NT2/D1 (cell line): ENCODE measurements at regions not wholly inside any gene's neighbourhood (a gene's known extent, or its start where the extent isn't known, plus 50 kb on each side); places are given as distances from the start of the nearest gene placed in this dataset.

Experiments used
- DNase-seq: peaks from one replicate; pipeline ENCODE4 v3.0.0-alpha.2; 2011; ENCODE audit warnings: low read depth, low spot score
- H3K27me3 ChIP-seq: 2 replicates; pipeline ENCODE4 v1.6.0; 2011; ENCODE audit warnings: mild to moderate bottlenecking; ENCODE audit not compliant: insufficient read length, insufficient read depth
- H3K36me3 ChIP-seq: 2 replicates; pipeline ENCODE4 v1.6.1; 2011; ENCODE audit warnings: mild to moderate bottlenecking, low read length, mixed read lengths; ENCODE audit not compliant: insufficient read depth, insufficient read length
- H3K4me1 ChIP-seq: 2 replicates; pipeline ENCODE4 v1.5.1; 2011; ENCODE audit not compliant: insufficient read depth, insufficient read length
- H3K4me3 ChIP-seq: 2 replicates; pipeline ENCODE4 v1.5.1; 2011; ENCODE audit warnings: low read depth; ENCODE audit not compliant: insufficient read length
- H3K9ac ChIP-seq: 2 replicates; pipeline ENCODE4 v1.6.0; 2011; ENCODE audit warnings: low read depth; ENCODE audit not compliant: insufficient read length
- H3K9me3 ChIP-seq: 2 replicates; pipeline ENCODE4 v1.5.1; 2011; ENCODE audit warnings: mild to moderate bottlenecking, low read length; ENCODE audit not compliant: insufficient read depth
- SUZ12 ChIP-seq: IDR thresholded peaks from 2 replicates; pipeline ENCODE4 v1.6.1; 2011; ENCODE audit not compliant: insufficient read length, insufficient read depth; ENCODE audit errors: extremely low read depth
- YY1 ChIP-seq: IDR thresholded peaks from 2 replicates; pipeline ENCODE4 v1.6.1; 2011; ENCODE audit not compliant: insufficient read length, insufficient read depth
- ZNF274 ChIP-seq: IDR thresholded peaks from 2 replicates; pipeline ENCODE4 v1.6.1; 2011; ENCODE audit warnings: mild to moderate bottlenecking, low read depth, low read length

DNA sequence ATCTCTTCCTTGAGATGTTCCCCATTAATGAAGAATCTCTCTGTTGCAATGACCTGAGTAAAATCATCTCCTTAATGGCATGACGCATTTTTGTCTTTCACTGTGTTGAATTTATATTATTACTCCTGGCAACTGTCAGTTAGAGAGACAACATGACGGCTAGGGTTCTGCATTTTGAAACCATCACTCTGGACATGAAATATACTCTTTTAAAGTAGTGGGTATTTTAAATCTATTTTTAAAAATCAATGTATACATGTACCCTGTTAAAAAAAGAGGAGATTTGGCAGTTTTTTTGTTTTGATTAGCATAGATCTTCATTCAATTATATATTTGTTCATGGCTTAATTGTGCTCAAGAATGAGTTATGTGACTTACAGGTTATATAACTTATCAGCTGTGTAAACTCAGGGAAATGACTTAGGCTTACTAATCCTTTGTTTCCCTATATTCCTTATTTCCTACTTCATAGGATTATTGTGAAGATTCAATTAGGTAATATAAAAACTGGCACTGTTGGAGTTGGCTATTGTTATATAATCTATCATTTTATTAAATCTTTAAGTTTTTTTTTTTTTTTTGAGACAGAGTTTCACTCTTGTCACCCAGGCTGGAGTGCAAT, 632.0 kb upstream of the SPRY2 start:
- H3K4me3 ChIP-seq = no peak overlapping the region
- H3K36me3 ChIP-seq = no peaks in the 10 kb centered on the region
- no peak overlapping the region for H3K9ac ChIP-seq
- no peak for TF ChIP-seq SUZ12
- TF ChIP-seq YY1 = no peak
- TF ChIP-seq ZNF274 = no peak
- DNase-seq = no peak
- no peaks in the 10 kb centered on the region for H3K27me3 ChIP-seq
- no peaks in the 10 kb centered on the region for H3K9me3 ChIP-seq
- no peaks in the 10 kb centered on the region for H3K4me1 ChIP-seq

DNA sequence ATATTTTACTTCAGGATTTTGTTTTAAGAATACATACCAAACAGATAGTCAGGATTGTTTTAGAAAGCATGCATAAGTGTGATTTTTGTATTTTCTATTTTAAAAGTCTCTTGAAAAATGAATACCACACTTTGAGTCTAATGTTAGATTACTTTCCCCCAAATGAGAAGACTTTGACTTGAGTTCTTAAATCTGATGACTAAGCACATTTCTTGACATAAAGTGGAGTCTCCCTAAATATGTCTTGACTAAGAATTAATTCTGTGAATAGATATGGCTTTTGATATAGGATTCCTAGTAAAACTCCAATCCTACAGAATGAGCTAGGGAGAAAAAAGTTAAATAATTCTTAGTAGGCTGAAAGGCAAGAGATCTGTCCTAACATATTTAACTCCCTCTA, 624.2 kb upstream of the SPRY2 start:
- Histone ChIP-seq H3K9me3 (no peaks in the 10 kb centered on the region), H3K9ac (no peak overlapping the region), H3K36me3 (no peaks in the 10 kb centered on the region), H3K4me3 (no peak overlapping the region), H3K27me3 (no peaks in the 10 kb centered on the region), H3K4me1 (no peaks in the 10 kb centered on the region)
- TF ChIP-seq ZNF274 = no peak
- TF ChIP-seq YY1 = no peak
- TF ChIP-seq SUZ12 = no peak
- no peak for DNase-seq

DNA sequence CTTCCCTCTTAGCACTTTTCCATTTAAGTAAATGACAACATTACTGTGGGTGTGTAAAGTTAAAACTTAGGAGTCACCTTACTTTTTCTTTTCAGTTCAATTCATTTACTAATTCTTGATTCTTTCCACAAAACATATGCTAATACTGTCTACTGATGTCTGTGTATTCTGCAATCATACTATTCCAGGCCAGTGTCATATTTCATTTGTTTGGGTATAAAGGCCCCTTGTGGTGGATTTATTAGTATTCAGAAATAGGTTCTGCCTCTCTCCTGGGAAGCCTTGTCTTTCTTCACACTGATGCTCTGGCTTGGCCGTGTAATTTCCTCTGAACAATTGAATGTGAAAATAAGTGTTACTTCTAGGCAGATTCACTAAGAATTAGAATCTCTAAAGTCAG, 621.9 kb upstream of the SPRY2 start:
- no peak for TF ChIP-seq YY1
- TF ChIP-seq ZNF274 = no peak
- no peak for TF ChIP-seq SUZ12
- Histone ChIP-seq H3K27me3 (no peaks in the 10 kb centered on the region), H3K4me3 (no peak overlapping the region), H3K4me1 (no peaks in the 10 kb centered on the region), H3K9ac (no peak overlapping the region), H3K36me3 (no peaks in the 10 kb centered on the region), H3K9me3 (no peaks in the 10 kb centered on the region)
- no peak for DNase-seq

DNA sequence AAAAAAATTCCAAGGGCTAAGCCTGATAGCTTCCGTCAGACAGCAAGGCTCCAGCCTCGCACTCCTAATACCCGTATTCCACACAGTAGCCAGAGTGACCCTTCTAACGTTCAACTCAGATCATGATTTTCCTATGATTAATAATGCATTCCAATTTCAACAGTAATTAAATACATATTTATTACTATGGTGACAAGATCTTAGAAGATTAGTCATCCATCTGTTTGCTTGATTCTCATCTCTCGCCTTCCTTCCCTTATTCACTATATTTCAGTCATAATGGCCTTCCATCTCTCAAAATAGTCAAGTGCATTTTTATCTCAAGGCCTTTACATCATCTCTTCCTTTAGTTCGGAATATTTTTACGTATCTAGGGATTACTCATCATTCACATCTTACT, 621.2 kb upstream of the SPRY2 start:
- TF ChIP-seq ZNF274 (no peak), SUZ12 (no peak)
- Histone ChIP-seq H3K4me3 (no peak overlapping the region), H3K9ac (no peak overlapping the region), H3K9me3 (no peaks in the 10 kb centered on the region), H3K4me1 (no peaks in the 10 kb centered on the region), H3K36me3 (no peaks in the 10 kb centered on the region), H3K27me3 (no peaks in the 10 kb centered on the region)
- DNase-seq = no peak

DNA sequence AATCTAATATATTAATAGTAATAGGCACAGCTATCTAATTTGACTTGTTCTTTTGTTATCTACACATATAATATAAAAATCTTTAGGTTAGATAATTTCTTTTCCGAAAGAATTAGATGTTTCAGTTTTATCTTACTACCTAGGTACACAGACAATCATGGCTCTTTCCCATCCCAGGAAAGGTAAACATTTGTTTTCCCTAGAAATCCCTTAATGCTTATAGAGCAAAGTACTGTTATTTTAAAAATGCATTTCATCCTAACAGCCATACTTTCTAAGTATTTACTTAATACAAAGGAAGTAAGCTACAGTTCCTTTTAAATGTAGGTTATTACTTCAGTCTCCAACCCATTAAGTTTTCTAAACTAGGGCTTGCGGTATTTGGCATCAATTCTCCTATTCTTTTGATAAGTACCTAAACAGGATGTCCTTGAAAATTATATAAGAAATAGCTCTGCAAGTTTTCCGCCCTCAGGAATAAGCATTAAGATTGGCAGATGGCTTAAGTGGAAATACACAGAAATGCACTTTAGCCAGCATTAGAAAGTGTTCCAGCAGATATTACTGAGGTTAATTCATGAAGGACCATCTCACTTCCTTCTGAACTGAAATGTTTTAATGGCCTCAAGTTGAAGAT, 616.2 kb upstream of the SPRY2 start:
- Histone ChIP-seq H3K4me1 (no peaks in the 10 kb centered on the region), H3K27me3 (no peaks in the 10 kb centered on the region)
- no peak for DNase-seq

DNA sequence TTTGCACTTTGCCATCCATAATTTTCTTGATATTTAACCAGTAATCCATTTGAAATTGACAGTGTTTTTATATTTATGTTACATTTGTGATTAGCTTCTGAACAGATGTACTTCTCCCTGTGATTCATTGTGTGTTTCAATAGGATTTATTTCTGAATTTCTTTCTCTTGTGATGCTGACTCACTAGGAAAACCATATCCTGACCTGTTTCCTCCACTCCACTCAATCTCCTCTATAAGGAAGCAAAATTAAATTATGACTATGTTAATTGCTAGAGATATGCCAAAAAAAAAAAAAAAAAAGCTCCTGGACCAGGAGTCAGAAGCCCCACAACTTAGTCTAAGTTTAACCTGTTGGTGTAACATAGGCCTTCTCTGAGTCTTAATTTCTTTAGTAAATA, 614.6 kb upstream of the SPRY2 start:
- Histone ChIP-seq H3K27me3 (no peaks in the 10 kb centered on the region), H3K9me3 (no peaks in the 10 kb centered on the region), H3K9ac (no peak overlapping the region), H3K4me3 (no peak overlapping the region), H3K4me1 (no peaks in the 10 kb centered on the region), H3K36me3 (no peaks in the 10 kb centered on the region)
- DNase-seq = no peak
- TF ChIP-seq SUZ12 = no peak
- no peak for TF ChIP-seq ZNF274
- TF ChIP-seq YY1 = no peak

More for the DNA sequence above, 616.2 kb upstream of the SPRY2 start:
- H3K36me3 ChIP-seq = no peaks in the 10 kb centered on the region
- no peak overlapping the region for H3K9ac ChIP-seq
- no peaks in the 10 kb centered on the region for H3K9me3 ChIP-seq
- TF ChIP-seq YY1 = no peak
- TF ChIP-seq ZNF274 = no peak
- no peak for TF ChIP-seq SUZ12
- no peak overlapping the region for H3K4me3 ChIP-seq

DNA sequence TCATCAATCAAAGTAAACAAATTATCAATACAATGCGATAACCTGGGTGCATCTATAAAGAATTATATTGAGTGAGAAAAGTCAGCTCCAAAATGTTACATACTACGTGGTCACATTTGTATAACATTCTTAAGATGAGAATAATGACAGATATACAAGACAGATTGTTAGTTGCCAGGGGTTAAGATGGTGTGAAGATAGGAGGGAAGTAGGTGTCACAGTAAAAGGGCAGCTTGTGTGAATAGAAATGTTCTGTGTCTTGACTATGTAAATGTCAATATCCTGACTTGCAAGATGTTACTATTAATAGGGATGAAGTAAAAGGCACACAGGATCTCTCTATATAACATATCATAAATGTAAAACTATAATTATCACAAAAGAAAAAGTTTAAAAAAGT, 611.2 kb upstream of the SPRY2 start:
- H3K9ac ChIP-seq = no peak overlapping the region
- no peak overlapping the region for H3K4me3 ChIP-seq
- H3K36me3 ChIP-seq = no peaks in the 10 kb centered on the region
- no peak for DNase-seq
- H3K27me3 ChIP-seq = no peaks in the 10 kb centered on the region
- no peaks in the 10 kb centered on the region for H3K9me3 ChIP-seq
- TF ChIP-seq ZNF274 (no peak), SUZ12 (no peak), YY1 (no peak)
- no peaks in the 10 kb centered on the region for H3K4me1 ChIP-seq
